Mesendoderm (in vitro differentiated cells): ENCODE measurements at regions not wholly inside any gene's neighbourhood (a gene's known extent, or its start where the extent isn't known, plus 50 kb on each side); places are given as distances from the start of the nearest gene placed in this dataset.
A peak's percentile ranks its signal among the peaks of the same experiment; 100 is the strongest.

Source experiments
- DNase-seq: peaks from one replicate; pipeline ENCODE4 v3.0.0; 2013
- H2AK5ac ChIP-seq: 2 replicates; pipeline ENCODE4 v1.6.1; 2013; ENCODE audit warnings: low read length, inconsistent platforms
- H2BK120ac ChIP-seq: 2 replicates; pipeline ENCODE4 v1.6.1; 2013; ENCODE audit warnings: low read depth, mild to moderate bottlenecking, low read length, moderate library complexity, mixed read lengths
- H2BK15ac ChIP-seq: replicated peaks from 2 replicates; pipeline ENCODE4 v1.6.1; 2013; ENCODE audit warnings: low read depth, mild to moderate bottlenecking, moderate library complexity
- H2BK5ac ChIP-seq: 2 replicates; pipeline ENCODE4 v1.6.1; 2013; ENCODE audit warnings: low read length, inconsistent platforms
- H3K18ac ChIP-seq: 2 replicates; pipeline ENCODE4 v1.6.1; 2013; ENCODE audit warnings: mild to moderate bottlenecking, low read length, mixed read lengths
- H3K23ac ChIP-seq: one replicate; pipeline ENCODE4 v1.6.1; 2013; ENCODE audit warnings: low read length
- H3K27ac ChIP-seq: 2 replicates; pipeline ENCODE4 v1.5.1; 2013; ENCODE audit warnings: low read depth, mild to moderate bottlenecking, inconsistent platforms, low read length, moderate library complexity
- H3K27me3 ChIP-seq: 2 replicates; pipeline ENCODE4 v1.6.1; 2013; ENCODE audit warnings: low read length, control low read depth, mild to moderate bottlenecking, inconsistent platforms; ENCODE audit not compliant: insufficient read depth, poor library complexity
- H3K36me3 ChIP-seq: 2 replicates; pipeline ENCODE4 v1.6.1; 2013; ENCODE audit warnings: low read length, inconsistent platforms; ENCODE audit not compliant: control insufficient read depth, insufficient read depth
- H3K4ac ChIP-seq: one replicate; pipeline ENCODE4 v1.6.1; 2013; ENCODE audit warnings: low read depth, mild to moderate bottlenecking, low read length, moderate library complexity
- H3K4me1 ChIP-seq: 2 replicates; pipeline ENCODE4 v1.6.1; 2013; ENCODE audit warnings: low read depth, low read length, inconsistent platforms; ENCODE audit not compliant: control insufficient read depth
- H3K4me2 ChIP-seq: 2 replicates; pipeline ENCODE4 v1.6.1; 2013; ENCODE audit warnings: low read length
- H3K4me3 ChIP-seq: 2 replicates; pipeline ENCODE4 v1.5.1; 2013; ENCODE audit warnings: mild to moderate bottlenecking, low read length
- H3K56ac ChIP-seq: one replicate; pipeline ENCODE4 v1.6.1; 2013; ENCODE audit warnings: low read length
- H3K79me1 ChIP-seq: 2 replicates; pipeline ENCODE4 v1.6.1; 2013; ENCODE audit warnings: low read length, inconsistent platforms
- H3K79me2 ChIP-seq: 2 replicates; pipeline ENCODE4 v1.6.1; 2013; ENCODE audit warnings: mild to moderate bottlenecking, low read length; ENCODE audit not compliant: control insufficient read depth, insufficient read depth
- H3K9ac ChIP-seq: 2 replicates; pipeline ENCODE4 v1.6.1; 2013; ENCODE audit warnings: low read length, inconsistent platforms
- H4K5ac ChIP-seq: one replicate; pipeline ENCODE4 v1.6.1; 2013; ENCODE audit warnings: low read length
- H4K8ac ChIP-seq: one replicate; pipeline ENCODE4 v1.6.1; 2013; ENCODE audit warnings: low read depth, mild to moderate bottlenecking, control low read depth, low read length, moderate library complexity
- WGBS: extraction: QIAGEN DNeasy Blood & Tissue Kit; methylation state at CpG from one replicate; pipeline ENCODE4 v1.1.7; 2013; ENCODE audit warnings: low lambda C conversion rate, missing lambda C conversion rate; ENCODE audit not compliant: insufficient coverage; ENCODE audit errors: extremely low coverage; 5-methylcytosine and 5-hydroxymethylcytosine counted together

- no peak overlapping the region for H3K4ac ChIP-seq
- no peak for DNase-seq
- no peak overlapping the region for H4K5ac ChIP-seq
- WGBS = no CpG with 5 or more reads among the region's 6 CpGs
- no peaks in the 10 kb centered on the region for H3K4me1 ChIP-seq
- H3K18ac ChIP-seq = no peak overlapping the region
- no peak overlapping the region for H3K56ac ChIP-seq
- no peak overlapping the region for H3K4me3 ChIP-seq
- no peaks in the 10 kb centered on the region for H3K27me3 ChIP-seq
- no peaks in the 10 kb centered on the region for H3K79me1 ChIP-seq
- H3K79me2 ChIP-seq = no peaks in the 10 kb centered on the region
- H3K27ac ChIP-seq = no peak overlapping the region
- H3K4me2 ChIP-seq = no peak overlapping the region
- no peak overlapping the region for H2AK5ac ChIP-seq
- no peak overlapping the region for H3K23ac ChIP-seq
- H2BK120ac ChIP-seq = no peak overlapping the region
- no peak overlapping the region for H2BK5ac ChIP-seq
- no peak overlapping the region for H4K8ac ChIP-seq
- H3K9ac ChIP-seq = no peak overlapping the region
- H2BK15ac ChIP-seq = no peak overlapping the region
- H3K36me3 ChIP-seq = no peaks in the 10 kb centered on the region
These were observed 129.3 kb upstream of the ACKR3 start for GRCh38 chr2:236440110-236440881.

GRCh38 chr2:236444187-236444586 lies 125.4 kb upstream of the ACKR3 start:
- Histone ChIP-seq H3K79me1 (no peaks in the 10 kb centered on the region), H3K79me2 (no peaks in the 10 kb centered on the region), H3K4me2 (no peak overlapping the region), H3K23ac (no peak overlapping the region), H3K56ac (no peak overlapping the region), H3K4me1 (no peaks in the 10 kb centered on the region), H3K4ac (no peak overlapping the region), H2BK120ac (no peak overlapping the region), H4K8ac (no peak overlapping the region), H2BK15ac (no peak overlapping the region), H4K5ac (no peak overlapping the region), H2AK5ac (no peak overlapping the region), H3K9ac (no peak overlapping the region), H3K27me3 (no peaks in the 10 kb centered on the region), H2BK5ac (no peak overlapping the region), H3K36me3 (no peaks in the 10 kb centered on the region), H3K4me3 (no peak overlapping the region), H3K18ac (no peak overlapping the region), H3K27ac (no peak overlapping the region)
- no CpG with 5 or more reads among the region's 3 CpGs for WGBS
- DNase-seq = no peak

- H2BK120ac ChIP-seq = no peak overlapping the region
- no peak for DNase-seq
- no CpG with 5 or more reads among the region's 2 CpGs for WGBS
These were observed 123.9 kb upstream of the ACKR3 start for GRCh38 chr2:236445678-236446077.

GRCh38 chr2:236446521-236446920 lies 123.1 kb upstream of the ACKR3 start:
- no peaks in the 10 kb centered on the region for H3K27me3 ChIP-seq
- H3K79me2 ChIP-seq = no peaks in the 10 kb centered on the region
- H2BK120ac ChIP-seq = no peak overlapping the region
- DNase-seq = no peak
- H3K36me3 ChIP-seq = no peaks in the 10 kb centered on the region
- no peak overlapping the region for H3K4me3 ChIP-seq
- no peak overlapping the region for H3K4me2 ChIP-seq
- no peak overlapping the region for H3K4ac ChIP-seq
- H3K27ac ChIP-seq = no peak overlapping the region
- no peaks in the 10 kb centered on the region for H3K4me1 ChIP-seq
- H4K8ac ChIP-seq = no peak overlapping the region
- no peak overlapping the region for H2BK5ac ChIP-seq
- WGBS = no CpG with 5 or more reads among the region's 9 CpGs
- no peak overlapping the region for H3K23ac ChIP-seq
- no peak overlapping the region for H3K18ac ChIP-seq
- H3K9ac ChIP-seq = no peak overlapping the region
- H3K79me1 ChIP-seq = no peaks in the 10 kb centered on the region
- H2BK15ac ChIP-seq = no peak overlapping the region
- no peak overlapping the region for H3K56ac ChIP-seq
- no peak overlapping the region for H2AK5ac ChIP-seq
- H4K5ac ChIP-seq = no peak overlapping the region

More at GRCh38 chr2:236445678-236446077, 123.9 kb upstream of the ACKR3 start:
- Histone ChIP-seq H4K8ac (no peak overlapping the region), H3K79me1 (no peaks in the 10 kb centered on the region), H3K4me3 (no peak overlapping the region), H3K79me2 (no peaks in the 10 kb centered on the region), H3K56ac (no peak overlapping the region), H2AK5ac (no peak overlapping the region), H2BK15ac (no peak overlapping the region), H2BK5ac (no peak overlapping the region), H3K4me1 (no peaks in the 10 kb centered on the region), H3K4me2 (no peak overlapping the region), H3K23ac (no peak overlapping the region), H3K27me3 (no peaks in the 10 kb centered on the region), H4K5ac (no peak overlapping the region), H3K27ac (no peak overlapping the region), H3K9ac (no peak overlapping the region), H3K18ac (no peak overlapping the region), H3K36me3 (no peaks in the 10 kb centered on the region), H3K4ac (no peak overlapping the region)

- WGBS = no CpG with 5 or more reads among the region's 15 CpGs
- H3K36me3 ChIP-seq = no peaks in the 10 kb centered on the region
- no peak overlapping the region for H4K5ac ChIP-seq
- H3K27me3 ChIP-seq = no peaks in the 10 kb centered on the region
- no peak overlapping the region for H3K56ac ChIP-seq
- H4K8ac ChIP-seq = no peak overlapping the region
- no peaks in the 10 kb centered on the region for H3K79me1 ChIP-seq
- no peak overlapping the region for H3K4me2 ChIP-seq
- no peak overlapping the region for H3K9ac ChIP-seq
- no peak overlapping the region for H2BK5ac ChIP-seq
- no peak overlapping the region for H3K18ac ChIP-seq
- H2BK15ac ChIP-seq = no peak overlapping the region
- H2AK5ac ChIP-seq = no peak overlapping the region
- DNase-seq = peak; percentile 3
- no peak overlapping the region for H3K4ac ChIP-seq
- H3K4me1 ChIP-seq = no peaks in the 10 kb centered on the region
- H3K27ac ChIP-seq = no peak overlapping the region
- H2BK120ac ChIP-seq = no peak overlapping the region
- H3K79me2 ChIP-seq = no peaks in the 10 kb centered on the region
- H3K4me3 ChIP-seq = no peak overlapping the region
- H3K23ac ChIP-seq = no peak overlapping the region
These were observed 120.4 kb upstream of the ACKR3 start for GRCh38 chr2:236449167-236449761.
